Lower lobe of right lung (tissue), 2 donors: ENCODE measurements at regions not wholly inside any gene's neighbourhood (a gene's known extent, or its start where the extent isn't known, plus 50 kb on each side); places are given as distances from the start of the nearest gene placed in this dataset.
"Not testable (repeated sequence)": the region's sequence is repeated elsewhere in the genome, so short reads cannot be mapped to it uniquely, and the experiment has no call there.

ENCODE experiments used
- ATAC-seq, 2 donors: fragments of 200-7000 bp; cut with Tn5 transposase; one replicate each; pipeline ENCODE4 v1.9.1; 2020 to 2022; ENCODE audit warnings: mild to moderate bottlenecking in 2 of 2, moderate library complexity in 2 of 2
- DNase-seq: peaks from one replicate; pipeline ENCODE4 v3.0.0-alpha.2; 2020
- H3K27ac ChIP-seq: fragments of 200-600 bp; one replicate; pipeline ENCODE4 v1.8.0; 2022
- H3K27me3 ChIP-seq: fragments of 200-600 bp; one replicate; pipeline ENCODE4 v1.8.0; 2022; ENCODE audit warnings: low read depth
- H3K36me3 ChIP-seq: fragments of 200-600 bp; one replicate; pipeline ENCODE4 v1.8.0; 2022; ENCODE audit warnings: mild to moderate bottlenecking
- H3K4me1 ChIP-seq: fragments of 200-600 bp; one replicate; pipeline ENCODE4 v1.8.0; 2022
- H3K4me3 ChIP-seq: fragments of 200-600 bp; one replicate; pipeline ENCODE4 v1.8.0; 2022; ENCODE audit warnings: mild to moderate bottlenecking
- H3K9me3 ChIP-seq: fragments of 200-600 bp; one replicate; pipeline ENCODE4 v1.8.0; 2022
- intact Hi-C: fragments of 100-400 bp; cut with DNase I; formaldehyde crosslinking; loops from one replicate; pipeline ENCODE4 v1.11.0; 2022
- TF ChIP-seq, protein P1 (sequence below): fragments of 200-600 bp; IDR thresholded peaks from one replicate; pipeline ENCODE4 v1.8.0; 2022; ENCODE audit warnings: antibody characterized with exemption, mild to moderate bottlenecking
- donor health status: DM: no; HTN: yes; CAD: no; lungs with severe emphysema.

DNA sequence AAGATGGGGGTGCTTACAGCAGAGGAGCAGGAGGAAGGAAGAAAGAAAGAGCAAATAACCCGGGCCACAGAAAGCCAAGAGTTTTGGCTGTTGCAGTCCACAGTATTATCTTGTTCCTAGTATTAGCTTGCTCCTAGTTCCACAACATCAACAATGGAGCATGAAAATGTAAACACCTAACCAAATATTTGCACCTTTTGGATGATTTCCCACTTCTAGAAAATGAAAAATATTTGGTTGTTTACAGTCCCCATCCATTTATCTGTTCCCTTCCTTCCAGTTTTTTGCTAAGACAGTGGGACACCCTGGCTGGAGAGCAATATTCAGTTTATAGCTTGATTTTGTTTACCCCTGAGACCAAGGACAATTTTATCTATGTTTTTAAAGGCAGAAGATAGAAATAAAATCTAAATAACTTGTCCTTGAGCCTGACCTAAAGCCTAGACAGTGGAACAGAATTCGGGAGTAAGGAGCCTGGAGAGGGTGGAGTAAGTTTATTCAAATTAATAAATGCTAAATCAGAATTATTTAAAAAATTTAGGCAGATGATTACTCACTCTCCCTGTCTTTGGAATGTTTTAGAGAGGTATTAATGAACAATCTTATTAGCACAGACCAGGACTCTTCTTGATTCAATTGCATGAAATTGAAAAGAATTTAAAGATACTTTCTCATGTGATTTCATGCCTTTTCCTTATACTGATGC lies 51.6 kb downstream of the RESF1 start:
- no peaks in the 10 kb centered on the region for H3K27me3 ChIP-seq
- H3K36me3 ChIP-seq = no peaks in the 10 kb centered on the region
- TF ChIP-seq, protein P1, sequence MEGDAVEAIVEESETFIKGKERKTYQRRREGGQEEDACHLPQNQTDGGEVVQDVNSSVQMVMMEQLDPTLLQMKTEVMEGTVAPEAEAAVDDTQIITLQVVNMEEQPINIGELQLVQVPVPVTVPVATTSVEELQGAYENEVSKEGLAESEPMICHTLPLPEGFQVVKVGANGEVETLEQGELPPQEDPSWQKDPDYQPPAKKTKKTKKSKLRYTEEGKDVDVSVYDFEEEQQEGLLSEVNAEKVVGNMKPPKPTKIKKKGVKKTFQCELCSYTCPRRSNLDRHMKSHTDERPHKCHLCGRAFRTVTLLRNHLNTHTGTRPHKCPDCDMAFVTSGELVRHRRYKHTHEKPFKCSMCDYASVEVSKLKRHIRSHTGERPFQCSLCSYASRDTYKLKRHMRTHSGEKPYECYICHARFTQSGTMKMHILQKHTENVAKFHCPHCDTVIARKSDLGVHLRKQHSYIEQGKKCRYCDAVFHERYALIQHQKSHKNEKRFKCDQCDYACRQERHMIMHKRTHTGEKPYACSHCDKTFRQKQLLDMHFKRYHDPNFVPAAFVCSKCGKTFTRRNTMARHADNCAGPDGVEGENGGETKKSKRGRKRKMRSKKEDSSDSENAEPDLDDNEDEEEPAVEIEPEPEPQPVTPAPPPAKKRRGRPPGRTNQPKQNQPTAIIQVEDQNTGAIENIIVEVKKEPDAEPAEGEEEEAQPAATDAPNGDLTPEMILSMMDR = no peak
- intact Hi-C loops = no loop called here
- no peak overlapping the region for H3K27ac ChIP-seq
- ATAC-seq (no peak), DNase-seq (no peak)
- H3K9me3 ChIP-seq = no peaks in the 10 kb centered on the region
- H3K4me3 ChIP-seq = no peak overlapping the region
- no peaks in the 10 kb centered on the region for H3K4me1 ChIP-seq

DNA sequence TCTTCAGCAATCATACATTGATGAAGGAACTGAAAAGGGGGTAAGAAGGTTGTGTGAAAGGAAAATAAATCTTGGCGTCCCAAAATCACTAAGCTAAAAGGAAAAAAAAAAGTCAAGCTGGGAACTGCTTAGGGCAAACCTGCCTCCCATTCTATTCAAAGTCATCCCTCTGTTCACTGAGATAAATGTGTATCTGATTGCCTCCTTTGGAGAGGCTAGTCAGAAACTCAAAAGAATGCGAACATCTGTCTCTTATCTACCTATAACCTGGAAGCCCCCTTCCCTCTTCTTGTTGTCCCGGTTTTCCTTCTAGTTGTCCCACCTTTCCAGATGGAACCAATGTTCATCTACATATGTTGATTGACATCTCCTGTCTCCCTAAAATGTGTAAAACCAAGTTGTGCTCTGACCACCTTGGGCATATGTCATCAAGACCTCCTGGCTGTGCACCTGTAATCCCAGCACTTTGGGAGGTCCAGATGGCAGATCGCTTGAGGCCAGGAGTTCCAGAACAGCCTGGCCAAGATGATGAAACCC lies 53.1 kb downstream of the RESF1 start:
- intact Hi-C loops = no loop called here
- Histone ChIP-seq H3K4me1 (no peaks in the 10 kb centered on the region), H3K36me3 (no peaks in the 10 kb centered on the region), H3K9me3 (no peaks in the 10 kb centered on the region), H3K4me3 (no peak overlapping the region), H3K27ac (no peak overlapping the region), H3K27me3 (no peaks in the 10 kb centered on the region)
- no peak for DNase-seq
- TF ChIP-seq, protein P1 = no peak
- ATAC-seq = no peak

DNA sequence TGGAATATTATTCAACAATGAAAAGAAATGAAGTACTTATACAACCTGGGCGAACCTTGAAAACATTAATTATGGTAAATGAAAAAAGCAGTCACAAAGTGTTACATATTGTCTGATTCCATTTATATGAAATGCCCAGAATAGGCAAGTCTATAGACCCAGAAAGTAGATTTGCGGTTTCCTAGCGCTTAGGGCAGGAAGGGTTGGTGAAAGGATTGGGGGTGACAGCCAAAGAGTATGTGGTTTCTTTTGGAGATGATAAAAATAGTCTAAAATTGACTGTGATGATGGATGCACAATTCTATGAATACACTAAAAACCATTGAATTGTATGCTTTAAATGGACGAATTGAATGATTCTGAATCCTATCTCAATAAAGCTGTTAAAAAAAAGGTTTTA lies 55.8 kb downstream of the RESF1 start:
- Histone ChIP-seq H3K27me3 (no peaks in the 10 kb centered on the region), H3K4me1 (no peaks in the 10 kb centered on the region), H3K36me3 (no peaks in the 10 kb centered on the region), H3K9me3 (no peaks in the 10 kb centered on the region), H3K27ac (no peak overlapping the region), H3K4me3 (no peak overlapping the region)
- TF ChIP-seq, protein P1 = no peak
- intact Hi-C loops = no loop called here
- ATAC-seq (no peak), DNase-seq (no peak)

DNA sequence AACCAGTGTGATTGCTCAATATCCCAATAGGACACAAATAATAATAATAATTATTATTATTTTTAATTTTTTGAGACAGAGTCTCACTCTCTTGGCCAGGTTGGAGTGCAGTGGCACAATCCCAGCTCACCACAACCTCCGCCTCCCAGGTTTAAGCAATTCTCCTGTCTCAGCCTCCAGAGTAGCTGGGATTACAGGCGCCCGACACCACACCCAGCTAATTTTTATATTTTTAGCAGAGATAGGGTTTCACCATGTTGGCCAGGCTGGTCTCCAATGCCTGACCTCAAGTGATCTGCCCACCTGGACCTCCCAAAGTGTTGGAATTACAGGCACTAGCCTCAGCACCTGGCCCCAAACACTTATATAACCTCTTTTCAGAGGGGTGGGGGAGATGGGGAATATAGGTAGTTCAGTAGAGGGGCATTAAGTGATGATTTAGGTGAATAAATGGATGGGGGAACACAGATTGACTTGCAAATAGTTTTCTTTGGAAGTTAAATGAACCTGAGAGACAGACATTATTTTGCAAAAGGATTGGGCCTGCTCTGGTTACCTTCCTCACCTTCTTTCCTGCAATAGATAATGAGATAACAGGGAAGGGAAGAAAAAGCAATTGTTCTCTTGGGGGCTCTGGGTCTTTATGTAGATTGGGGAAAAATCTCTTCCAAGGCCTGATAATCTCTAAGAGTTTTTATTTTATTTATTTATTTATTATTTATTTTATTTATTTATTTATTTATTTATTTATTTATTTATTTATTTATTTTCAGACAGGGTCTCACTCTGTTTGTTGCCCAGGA lies 57.7 kb downstream of the RESF1 start:
- no peaks in the 10 kb centered on the region for H3K4me1 ChIP-seq
- H3K27ac ChIP-seq = no peak overlapping the region
- DNase-seq (no peak), ATAC-seq (no peak)
- H3K4me3 ChIP-seq = no peak overlapping the region
- no peaks in the 10 kb centered on the region for H3K9me3 ChIP-seq
- H3K36me3 ChIP-seq = no peaks in the 10 kb centered on the region
- intact Hi-C loops = no loop called here
- no peaks in the 10 kb centered on the region for H3K27me3 ChIP-seq
- TF ChIP-seq, protein P1 = no peak

DNA sequence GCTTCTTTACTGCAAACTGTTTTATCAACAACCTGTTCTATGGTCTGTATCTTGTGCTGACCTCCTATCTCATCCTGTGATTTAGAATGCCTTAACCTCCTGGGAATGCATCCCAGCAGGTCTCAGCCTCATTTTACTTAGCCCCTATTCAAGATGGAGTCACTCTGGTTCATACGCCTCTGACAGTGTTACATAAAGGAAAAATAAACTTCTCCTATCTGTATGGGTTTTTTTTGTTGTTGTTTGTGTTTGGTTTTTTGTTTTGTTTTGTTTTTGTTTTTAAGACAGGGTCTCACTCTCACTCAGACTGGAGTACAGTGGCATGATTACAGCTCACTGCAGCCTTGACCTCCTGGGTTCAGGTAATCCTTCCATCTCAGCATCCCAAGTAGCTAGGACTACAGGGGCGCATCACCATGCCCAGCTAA lies 62.1 kb downstream of the RESF1 start:
- no peaks in the 10 kb centered on the region for H3K36me3 ChIP-seq
- no peaks in the 10 kb centered on the region for H3K4me1 ChIP-seq
- TF ChIP-seq, protein P1 = no peak
- intact Hi-C loops = no loop called here
- H3K27ac ChIP-seq = no peak overlapping the region
- H3K9me3 ChIP-seq = no peaks in the 10 kb centered on the region
- ATAC-seq (no peak), DNase-seq (no peak)
- H3K27me3 ChIP-seq = no peaks in the 10 kb centered on the region
- H3K4me3 ChIP-seq = no peak overlapping the region

DNA sequence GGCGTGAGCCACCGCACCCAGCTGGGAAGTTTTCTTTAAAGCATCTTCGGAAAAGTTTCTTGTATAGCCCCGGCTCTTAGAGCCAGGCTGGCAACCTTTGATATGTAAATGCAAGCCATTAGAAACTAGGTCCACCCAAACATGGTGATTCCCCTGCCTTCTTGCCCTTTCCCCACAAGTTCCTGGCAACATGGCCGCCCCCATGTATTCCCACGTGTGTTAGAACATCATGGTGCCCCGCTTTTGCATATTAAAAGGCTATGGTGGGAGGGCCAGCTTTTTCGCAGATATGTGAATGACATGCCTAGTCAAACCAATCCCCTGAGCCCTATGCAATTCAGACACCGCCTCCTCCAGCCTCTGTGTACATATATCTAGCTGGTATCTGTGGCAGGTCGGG lies 63.2 kb downstream of the RESF1 start:
- H3K4me3 ChIP-seq, intact Hi-C loops, DNase-seq, H3K4me1 ChIP-seq, ATAC-seq, H3K27ac ChIP-seq, H3K9me3 ChIP-seq, H3K27me3 ChIP-seq, H3K36me3 ChIP-seq: not testable (repeated sequence)

DNA sequence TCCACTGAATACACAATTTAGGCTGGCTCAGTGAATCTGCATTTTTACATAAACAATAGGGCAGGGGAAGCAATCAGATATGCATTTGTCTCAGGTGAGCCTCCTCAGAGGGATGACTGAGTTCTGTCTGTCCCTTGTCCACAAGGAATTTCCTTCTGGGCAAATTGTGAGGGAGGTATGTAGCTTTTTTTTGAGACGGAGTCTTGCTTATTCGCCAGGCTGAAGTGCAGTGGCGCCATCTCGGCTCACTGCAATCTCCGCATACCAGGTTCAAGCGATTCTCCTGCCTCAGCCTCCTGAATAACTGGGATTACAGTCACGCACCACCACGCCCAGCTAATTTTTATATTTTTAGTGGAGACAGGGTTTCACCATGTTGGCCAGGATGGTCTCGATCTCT lies 64.6 kb downstream of the RESF1 start:
- intact Hi-C loops, H3K9me3 ChIP-seq, H3K27ac ChIP-seq, ATAC-seq, H3K4me1 ChIP-seq, H3K36me3 ChIP-seq, H3K27me3 ChIP-seq, DNase-seq, H3K4me3 ChIP-seq: not testable (repeated sequence)
